Left renal pelvis (tissue), 4 donors: ENCODE measurements at regions not wholly inside any gene's neighbourhood (a gene's known extent, or its start where the extent isn't known, plus 50 kb on each side); places are given as distances from the start of the nearest gene placed in this dataset.

ENCODE experiments used
- DNase-seq, 4 donors: peaks; one replicate each; pipeline ENCODE4 v3.0.0-alpha.2; 2013; ENCODE audit warnings: low read depth in 4 of 4, low spot score in 3 of 4

DNA sequence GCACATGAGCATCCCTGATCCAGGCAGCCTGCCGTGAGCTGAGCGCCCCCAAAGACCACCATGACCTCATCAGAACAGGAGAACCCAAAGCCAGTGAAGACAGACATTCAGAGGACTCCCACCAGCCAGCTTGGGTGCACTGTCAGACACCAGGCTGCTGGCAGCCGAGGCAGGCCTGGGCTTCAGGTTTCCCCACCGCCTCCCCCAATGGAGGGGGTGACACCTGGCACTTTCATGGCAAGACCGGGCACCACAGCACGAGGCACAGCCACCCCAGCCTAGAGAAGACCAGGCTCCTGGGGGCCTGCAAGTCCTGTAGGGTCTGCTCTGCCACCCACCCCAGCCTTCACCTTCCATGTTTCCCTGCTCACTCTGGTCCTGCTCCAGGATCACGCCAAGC, 140.5 kb downstream of the C16orf95 start:
- no peak for DNase-seq

DNA sequence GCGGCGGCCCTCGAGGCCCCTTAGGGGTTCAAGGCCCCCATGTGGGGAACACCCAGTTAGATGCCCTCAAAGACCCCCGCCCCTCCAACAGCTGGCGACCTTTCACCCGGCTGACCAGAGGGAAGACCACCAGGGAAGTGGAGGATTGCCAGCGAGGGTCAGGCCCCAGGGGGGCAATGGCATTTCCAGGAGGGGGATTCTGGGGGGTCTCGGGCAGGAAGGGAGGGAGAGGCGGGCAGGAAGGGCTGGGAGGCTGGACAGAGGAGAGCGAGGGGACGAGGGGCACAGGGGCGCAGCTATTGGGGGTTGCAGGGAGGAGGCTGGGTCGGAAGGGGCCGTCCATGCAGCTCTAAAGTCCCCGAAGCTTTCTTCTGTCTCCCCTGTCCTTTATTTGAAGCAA, 139.5 kb downstream of the C16orf95 start:
- peak in 1 of 4 donors; percentile 29 for DNase-seq

GRCh38 chr16:87178177-87178863, 138.9 kb downstream of the C16orf95 start:
- peak in 1 of 4 donors; percentile 52 for DNase-seq

GRCh38 chr16:87178977-87179376, 138.2 kb downstream of the C16orf95 start:
- peak in 1 of 4 donors; percentile 52 for DNase-seq

DNA sequence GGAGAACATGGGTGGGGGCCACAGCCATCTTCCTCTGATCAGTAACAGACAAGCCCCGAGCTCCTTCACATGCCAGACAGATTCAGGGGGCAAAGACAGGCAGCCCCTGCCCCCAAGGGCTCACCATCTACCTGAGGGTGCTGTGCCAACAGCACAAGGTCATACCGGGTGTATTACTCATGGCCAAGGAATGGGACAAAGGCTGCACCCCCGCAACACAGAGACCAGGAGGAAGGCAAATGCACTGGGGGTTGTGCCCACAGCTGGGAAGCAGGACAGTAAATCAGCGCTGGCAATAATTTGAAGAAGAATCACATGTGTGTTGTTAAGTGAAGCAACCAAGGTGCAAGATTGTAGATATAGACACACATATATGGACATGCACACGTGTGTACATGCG, 137.1 kb downstream of the C16orf95 start:
- no peak for DNase-seq

DNA sequence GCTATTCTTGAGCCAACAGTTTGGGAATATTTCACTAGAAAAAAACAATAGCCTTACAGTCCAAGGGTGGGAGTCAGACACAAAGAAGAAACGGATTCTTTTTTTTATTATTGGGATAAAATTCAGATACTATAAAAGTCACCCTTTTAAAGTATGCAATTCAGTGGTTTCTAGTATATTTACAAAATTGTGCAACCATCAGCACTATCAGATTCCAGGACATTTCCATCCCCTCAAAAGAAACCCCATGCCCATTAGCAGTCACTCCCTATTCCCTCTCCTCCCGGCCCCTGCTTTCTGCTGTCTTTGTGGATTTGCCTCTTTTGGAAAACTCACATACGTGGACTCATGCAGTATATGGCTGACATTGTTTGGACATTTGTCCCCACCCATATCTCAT, 134.4 kb downstream of the C16orf95 start:
- no peak for DNase-seq

DNA sequence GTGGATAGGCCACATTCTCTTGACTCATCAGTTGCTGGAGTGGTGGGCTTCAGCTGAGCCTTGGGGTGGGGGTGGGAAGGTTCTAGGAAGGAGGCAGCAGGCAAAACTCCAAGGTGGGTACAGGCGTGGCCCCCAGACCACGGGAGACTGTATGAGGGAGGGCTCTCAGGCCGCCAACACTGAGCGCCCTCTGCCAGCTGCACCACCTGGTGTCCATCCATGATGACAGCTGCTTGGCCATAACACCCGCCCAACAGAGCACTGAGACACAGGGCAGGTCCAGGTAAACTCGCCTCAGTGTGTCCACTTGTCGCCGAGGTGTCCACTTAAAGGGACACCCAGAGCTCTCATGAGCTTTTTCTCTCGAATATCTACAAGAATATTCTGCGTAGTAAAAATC, 133.5 kb downstream of the C16orf95 start:
- DNase-seq: no peak

DNA sequence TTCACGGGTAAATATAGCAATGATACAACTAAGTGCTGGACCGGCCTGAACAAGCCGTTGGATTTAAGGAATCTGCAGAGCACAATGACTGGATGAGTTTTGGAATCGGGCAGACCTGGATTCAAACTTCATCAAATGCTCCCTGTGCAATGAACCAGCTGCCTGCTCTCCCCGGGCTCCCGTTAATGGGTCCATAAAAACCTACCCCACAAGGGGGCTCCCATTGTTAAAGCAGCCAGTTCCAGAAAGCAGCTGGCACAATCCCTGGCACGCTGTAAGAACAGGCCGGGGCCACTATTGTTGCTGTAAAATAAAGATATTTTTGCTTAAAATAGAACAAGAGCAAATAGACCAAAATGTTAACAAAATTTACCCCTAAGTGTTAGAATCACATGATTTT, 131.9 kb downstream of the C16orf95 start:
- no peak for DNase-seq

- DNase-seq: no peak
Measured at GRCh38 chr16:87185983-87186382, 131.2 kb downstream of the C16orf95 start.

DNA sequence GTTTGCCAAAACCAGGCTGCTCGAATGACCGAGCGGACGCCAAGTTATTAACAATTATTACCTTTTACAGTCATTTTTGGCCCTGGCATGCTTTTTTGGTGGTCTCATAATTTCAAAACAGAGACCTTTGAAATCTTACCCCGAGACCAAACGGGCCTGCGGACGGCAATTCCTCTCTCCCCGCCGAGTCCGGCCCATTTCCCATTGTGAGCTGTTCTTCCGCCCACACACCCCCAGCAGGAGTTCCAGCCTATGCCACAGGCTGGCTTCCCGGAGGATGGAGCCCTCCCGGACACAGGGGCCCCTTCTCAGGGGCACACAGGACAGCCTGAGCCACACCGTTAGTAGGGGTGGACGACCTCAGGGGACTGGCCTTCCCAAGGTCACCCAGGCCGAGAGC, 130.7 kb downstream of the C16orf95 start:
- no peak for DNase-seq

DNA sequence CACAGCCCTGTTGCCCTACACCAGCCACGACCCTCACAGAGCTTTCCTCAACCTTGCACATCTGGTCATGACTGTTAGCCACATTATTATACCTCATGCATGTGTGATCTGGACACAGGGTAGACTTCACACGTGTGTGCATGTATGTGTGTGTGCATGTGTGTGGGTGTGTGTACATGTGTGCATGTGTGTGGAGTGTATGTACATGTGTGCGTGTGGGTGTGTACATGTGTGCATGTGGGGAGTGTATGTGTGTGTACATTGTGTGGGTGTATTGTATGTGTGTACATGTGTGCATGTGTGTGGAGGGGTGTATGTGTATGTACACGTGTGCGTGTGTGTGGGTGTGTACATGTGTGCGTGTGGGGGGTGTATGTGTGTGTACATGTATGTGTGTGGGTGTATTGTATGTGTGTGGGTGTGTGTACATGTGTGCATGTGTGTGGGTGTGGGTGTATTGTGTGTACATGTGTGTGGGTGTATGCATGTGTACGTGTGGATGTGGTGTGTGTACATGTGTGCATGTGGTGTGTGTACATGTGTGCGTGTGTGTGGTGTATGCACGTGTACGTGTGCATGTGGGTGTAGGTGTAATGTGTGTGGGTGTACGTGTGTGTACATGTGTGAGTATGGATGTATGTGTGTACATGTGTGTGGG, 130.2 kb downstream of the C16orf95 start:
- DNase-seq: no peak

DNA sequence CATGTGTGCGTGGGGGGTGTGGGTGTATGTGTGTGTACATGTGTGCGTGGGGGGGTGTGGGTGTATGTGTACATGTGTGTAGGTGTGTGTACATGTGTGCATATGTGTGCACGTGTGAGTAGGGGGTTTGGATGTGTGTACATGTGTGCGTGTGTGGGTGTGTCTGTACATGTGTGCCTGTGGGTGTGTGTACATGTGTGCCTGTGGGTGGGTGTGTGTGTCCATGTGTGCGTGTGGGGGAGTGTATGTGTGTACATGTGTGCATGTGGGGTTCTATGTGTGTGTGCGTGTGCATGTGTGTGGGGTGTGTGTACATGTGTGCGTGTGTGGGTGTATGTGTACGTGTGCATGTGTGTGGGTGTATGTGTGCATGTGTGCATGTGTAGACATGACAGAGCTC, 129.1 kb downstream of the C16orf95 start:
- no peak for DNase-seq

GRCh38 chr16:87189426-87189825, 127.8 kb downstream of the C16orf95 start:
- DNase-seq: no peak

DNA sequence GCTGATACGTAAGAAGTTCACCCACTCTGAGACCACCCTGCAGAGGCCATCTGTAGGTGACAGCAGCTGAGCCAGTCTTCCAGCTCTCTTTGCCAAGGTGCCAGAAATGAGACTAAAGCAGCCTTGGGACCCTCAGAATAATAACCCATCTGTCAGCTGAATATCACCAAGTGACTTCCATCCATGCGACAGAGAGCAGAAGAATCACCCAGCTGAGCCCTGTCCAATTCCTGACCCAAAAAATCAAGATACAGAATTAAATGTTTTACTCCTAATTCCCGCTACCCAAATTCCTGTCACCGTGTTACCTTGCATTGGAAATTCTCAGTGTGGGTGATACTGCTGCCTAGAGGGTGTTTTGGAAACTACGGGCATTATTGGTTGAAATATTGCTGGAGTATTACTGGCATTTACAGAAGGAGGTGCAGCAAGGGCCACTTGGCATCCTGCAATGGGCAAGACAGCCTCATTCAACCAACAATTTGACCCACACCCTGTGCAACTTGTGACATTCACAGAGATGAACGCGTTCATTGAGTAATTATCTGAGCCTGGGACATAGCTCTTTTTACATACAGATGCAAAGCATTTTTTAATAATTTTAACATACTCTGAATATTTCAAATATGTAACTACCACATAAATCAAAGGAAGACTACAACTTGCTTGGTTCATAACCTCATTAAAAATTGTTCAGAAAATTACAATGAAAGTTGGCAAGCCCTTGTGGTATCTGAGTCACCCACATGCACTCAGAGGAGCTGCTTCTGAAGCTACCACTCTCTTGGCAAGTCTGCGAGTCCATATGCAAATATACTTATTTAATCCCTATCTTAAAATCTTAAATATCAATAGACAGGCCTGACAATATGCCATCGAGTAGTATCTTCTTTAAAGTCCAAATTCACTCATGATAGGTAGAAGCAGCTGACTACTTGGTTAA, 126.6 kb downstream of the C16orf95 start:
- no peak for DNase-seq

- DNase-seq: no peak
Measured at GRCh38 chr16:87192452-87193073, 124.6 kb downstream of the C16orf95 start.

DNA sequence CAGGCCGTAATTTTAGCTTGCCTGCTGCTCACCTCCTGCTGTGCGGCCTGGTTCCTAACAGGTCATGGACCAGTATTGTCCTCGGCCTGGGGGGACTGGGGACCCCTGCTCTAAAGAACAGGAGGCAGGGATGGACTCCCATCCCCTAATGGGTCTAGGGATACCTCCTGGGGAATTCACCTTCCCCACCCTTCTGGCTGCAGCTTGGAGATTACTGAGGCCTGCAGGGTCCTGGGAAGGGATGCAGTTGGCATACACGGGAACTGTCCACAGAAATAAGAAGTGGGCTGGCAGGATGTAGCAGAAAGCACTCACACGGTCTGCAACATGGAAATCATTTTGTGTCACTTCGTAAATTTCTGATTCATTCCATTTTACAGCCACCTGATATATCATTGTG, 123.0 kb downstream of the C16orf95 start:
- DNase-seq: no peak

GRCh38 chr16:87195161-87195560, 122.0 kb downstream of the C16orf95 start:
- DNase-seq: no peak

GRCh38 chr16:87196231-87196630, 121.0 kb downstream of the C16orf95 start:
- DNase-seq: no peak

- no peak for DNase-seq
Measured at GRCh38 chr16:87196661-87197060, 120.5 kb downstream of the C16orf95 start.

GRCh38 chr16:87198328-87198832, 118.8 kb downstream of the C16orf95 start:
- DNase-seq: no peak

GRCh38 chr16:87198881-87199280, 118.3 kb downstream of the C16orf95 start:
- DNase-seq: no peak
